ENCODE measurements at regions not wholly inside any gene's neighbourhood (a gene's known extent, or its start where the extent isn't known, plus 50 kb on each side); places are given as distances from the start of the nearest gene placed in this dataset.
"Not testable (repeated sequence)": the region's sequence is repeated elsewhere in the genome, so short reads cannot be mapped to it uniquely, and the experiment has no call there.

DNA sequence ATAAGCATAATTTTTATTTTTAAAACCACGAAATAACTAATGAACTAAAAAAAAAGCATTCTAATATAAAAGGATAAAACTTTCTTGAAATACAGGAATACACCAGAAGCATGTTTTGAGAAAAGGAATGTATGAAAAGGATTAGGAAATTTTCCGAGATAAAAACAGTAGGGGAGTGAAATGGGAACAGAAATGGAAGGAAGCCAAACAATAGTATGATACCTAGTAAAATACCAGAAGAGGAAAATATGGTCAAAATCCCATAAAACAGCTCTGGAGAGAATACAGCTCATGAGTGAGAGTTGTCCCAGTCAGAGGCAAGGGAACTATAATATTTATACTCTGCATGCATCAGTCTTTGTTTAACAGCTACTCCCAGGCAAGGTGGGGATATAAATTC is 1016.2 kb downstream of the SLC6A15 start:
- ATAC-seq, result no peak

DNA sequence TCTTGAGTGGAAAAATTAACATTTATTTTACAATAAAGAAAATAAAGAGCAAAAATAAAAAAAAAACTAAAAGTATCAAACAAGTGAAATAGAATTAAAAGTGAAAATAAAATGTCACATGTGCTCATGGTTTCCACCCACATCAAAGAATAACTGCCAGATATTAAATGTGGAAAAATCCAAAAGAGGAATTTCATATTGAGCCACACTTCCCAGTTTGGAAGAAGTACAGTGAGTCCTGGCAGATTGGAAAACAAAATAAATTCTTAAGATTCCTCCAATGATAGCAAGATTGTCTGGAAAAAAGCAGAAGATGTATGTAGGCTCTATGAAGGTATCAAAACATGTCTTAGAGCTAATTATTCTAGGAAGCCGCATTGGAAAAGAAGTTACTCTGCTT is 1019.5 kb downstream of the SLC6A15 start:
- no peak for ATAC-seq

DNA sequence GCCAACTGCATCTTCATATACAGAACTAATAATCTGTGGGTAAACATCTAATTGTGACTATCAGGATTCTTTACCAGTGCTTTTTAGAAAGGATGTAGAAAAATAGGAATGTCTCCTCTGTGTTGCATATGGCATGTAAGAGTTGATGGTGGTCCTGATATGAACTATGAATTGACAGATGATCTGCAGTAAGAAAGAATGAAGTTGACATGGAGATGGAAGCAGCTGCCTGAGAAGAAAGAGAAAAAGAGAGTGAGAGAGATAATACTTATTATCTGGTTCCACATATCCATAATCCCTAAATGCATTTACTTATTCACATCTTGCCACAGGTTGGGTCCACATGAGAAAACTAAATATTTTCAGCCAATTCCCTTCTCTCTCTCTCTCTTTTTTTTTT is 1022.9 kb downstream of the SLC6A15 start:
- ATAC-seq, result no peak

- no peak for ATAC-seq
Observed at GRCh38 chr12:83886479-83886878, 1026.1 kb downstream of the SLC6A15 start.

DNA sequence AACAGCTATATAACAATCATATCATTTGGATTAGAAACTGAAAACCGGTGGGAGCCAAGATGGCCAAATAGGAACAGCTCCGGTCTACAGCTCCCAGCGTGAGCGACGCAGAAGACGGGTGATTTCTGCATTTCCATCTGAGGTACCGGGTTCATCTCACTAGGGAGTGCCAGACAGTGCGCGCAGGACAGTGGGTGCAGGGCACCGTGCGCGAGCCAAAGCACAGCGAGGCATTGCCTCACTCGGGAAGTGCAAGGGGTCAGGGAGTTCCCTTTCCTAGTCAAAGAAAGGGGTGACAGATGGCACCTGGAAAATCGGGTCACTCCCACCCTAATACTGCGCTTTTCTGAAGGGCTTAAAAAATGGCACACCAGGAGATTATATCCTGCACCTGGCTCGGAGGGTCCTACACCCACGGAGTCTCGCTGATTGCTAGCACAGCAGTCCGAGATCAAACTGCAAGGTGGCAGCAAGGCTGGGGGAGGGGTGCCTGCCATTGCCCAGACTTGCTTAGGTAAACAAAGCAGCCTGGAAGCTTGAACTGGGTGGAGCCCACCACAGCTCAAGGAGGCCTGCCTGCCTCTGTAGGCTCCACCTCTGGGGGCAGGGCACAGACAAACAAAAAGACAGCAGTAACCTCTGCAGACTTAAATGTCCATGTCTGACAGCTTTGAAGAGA is 1041.5 kb downstream of the SLC6A15 start:
- not testable (repeated sequence) for ATAC-seq

DNA sequence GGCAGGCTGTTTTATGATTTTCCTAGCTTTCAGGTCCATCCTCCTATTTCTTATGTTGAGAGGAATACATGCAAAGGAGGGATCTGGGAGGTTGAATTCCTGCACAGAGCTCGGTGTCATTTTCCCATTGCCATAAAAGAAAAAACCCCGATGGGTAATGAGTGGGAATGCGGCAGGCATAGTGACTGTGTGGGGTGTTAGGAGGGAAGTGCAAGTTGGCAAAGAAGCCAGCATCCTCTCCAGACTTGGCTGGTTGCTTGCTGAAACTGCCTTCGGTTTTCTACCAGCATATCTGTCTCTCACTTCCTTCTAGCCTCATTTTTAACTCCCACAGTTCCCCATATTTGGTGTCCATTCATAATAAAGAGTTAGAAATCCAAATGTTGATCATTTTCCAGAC is 1046.1 kb downstream of the SLC6A15 start:
- no peak for ATAC-seq

DNA sequence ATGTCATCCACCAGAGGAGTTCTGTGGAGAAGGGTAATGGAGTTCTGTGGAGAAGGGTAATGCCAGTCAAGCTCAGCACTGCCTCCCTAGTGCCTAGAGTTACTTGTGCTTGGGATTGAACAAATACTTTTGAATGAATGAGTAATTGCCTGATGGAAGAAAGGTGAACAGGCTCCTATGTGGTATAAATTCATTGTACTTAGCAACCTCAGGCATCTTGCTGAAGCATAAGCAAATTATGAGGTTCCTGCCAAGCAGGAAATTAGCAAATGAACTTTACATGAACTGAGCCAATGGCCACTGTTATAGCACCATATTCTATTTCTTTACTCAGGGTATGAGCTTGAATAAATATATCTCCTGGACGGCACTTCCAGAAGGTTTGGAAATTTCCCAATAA is 1047.2 kb downstream of the SLC6A15 start:
- peak; percentile 31 for ATAC-seq

DNA sequence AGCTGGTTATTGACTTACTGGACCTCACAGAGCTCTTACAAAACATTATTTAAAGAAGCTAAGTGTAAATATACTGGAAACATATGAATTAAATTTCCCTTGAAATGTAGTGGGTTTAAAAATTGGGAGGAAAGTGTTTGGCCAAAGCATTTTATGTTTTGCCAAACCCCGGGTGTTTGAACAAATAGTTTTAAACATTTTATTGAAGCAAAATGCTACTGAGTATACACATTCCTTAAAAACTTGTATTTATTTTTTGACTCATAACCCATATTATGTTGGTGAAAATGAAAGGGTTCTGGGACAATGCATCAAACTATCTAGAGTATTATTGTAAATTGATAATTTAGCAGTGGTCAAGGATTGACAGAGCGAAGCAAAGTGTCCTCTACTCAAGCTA is 1048.5 kb downstream of the SLC6A15 start:
- no peak for ATAC-seq

GRCh38 chr12:83859021-83859420 is 1053.6 kb downstream of the SLC6A15 start:
- ATAC-seq, result no peak

GRCh38 chr12:83856803-83857202 is 1055.8 kb downstream of the SLC6A15 start:
- no peak for ATAC-seq

GRCh38 chr12:83850531-83850930 is 1062.1 kb downstream of the SLC6A15 start:
- ATAC-seq, result no peak

- ATAC-seq, result no peak
Observed at GRCh38 chr12:83848702-83849101, 1063.9 kb downstream of the SLC6A15 start.

DNA sequence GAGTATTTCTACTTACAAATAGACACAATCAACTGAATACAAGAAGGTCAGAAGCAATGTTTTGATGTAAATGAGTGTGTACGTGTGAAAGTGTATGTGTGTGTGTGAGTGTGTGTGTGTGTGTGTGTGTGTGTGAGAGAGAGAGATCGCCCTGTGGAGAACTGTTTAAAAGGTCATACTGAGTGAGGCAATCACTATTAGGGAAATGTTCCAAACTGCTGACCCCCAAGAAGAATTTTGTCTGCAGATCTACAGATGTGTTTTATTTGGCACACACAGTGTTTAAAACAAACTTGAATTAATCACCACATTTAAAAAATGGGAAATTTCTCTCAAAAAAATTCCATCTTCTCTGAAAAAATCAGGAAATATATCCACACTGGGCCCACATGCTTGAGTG is 1069.1 kb downstream of the SLC6A15 start:
- ATAC-seq, result no peak

GRCh38 chr12:83841620-83842019 is 1071.0 kb downstream of the SLC6A15 start:
- no peak for ATAC-seq

DNA sequence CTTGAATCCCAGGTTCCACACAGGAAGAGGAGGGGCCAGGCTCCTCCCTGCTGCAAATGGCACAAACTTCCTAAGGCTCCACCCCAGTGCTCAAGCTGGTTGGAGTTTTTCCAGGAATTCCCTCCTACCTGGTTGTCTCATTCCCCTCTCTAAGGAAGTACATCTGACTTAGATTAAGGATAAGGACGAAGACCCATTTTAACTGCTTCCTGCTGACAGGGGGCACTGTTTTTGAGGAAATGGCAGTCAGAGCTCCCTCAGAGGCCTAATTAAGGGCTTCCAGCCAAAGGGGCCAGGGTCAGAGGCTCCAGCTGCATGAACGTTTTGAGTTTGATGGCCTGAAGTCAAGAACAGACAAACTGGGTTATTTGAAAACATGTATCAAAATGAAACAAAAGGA is 1084.7 kb downstream of the SLC6A15 start:
- no peak for ATAC-seq

GRCh38 chr12:83827193-83827592 is 1085.4 kb downstream of the SLC6A15 start:
- no peak for ATAC-seq

DNA sequence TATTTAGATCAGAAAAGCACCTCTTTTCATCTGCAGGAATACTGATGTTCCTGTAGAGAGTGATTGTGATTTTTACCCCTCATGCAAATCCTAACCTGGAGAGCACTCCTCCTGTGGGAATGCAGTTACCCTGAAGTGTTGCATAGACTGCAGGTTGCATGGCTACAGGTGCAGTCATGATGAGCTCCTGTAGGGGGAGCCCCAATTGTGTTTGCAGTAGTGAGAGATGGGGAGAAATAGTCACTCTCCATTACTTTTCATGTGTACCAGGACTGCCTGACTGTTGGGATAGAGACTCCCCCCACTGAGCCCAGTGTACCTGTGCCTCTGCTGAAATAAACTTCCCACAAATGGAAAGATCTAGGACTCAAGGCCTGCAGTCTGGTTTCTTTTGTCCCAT is 1086.5 kb downstream of the SLC6A15 start:
- ATAC-seq, result peak; percentile 76

DNA sequence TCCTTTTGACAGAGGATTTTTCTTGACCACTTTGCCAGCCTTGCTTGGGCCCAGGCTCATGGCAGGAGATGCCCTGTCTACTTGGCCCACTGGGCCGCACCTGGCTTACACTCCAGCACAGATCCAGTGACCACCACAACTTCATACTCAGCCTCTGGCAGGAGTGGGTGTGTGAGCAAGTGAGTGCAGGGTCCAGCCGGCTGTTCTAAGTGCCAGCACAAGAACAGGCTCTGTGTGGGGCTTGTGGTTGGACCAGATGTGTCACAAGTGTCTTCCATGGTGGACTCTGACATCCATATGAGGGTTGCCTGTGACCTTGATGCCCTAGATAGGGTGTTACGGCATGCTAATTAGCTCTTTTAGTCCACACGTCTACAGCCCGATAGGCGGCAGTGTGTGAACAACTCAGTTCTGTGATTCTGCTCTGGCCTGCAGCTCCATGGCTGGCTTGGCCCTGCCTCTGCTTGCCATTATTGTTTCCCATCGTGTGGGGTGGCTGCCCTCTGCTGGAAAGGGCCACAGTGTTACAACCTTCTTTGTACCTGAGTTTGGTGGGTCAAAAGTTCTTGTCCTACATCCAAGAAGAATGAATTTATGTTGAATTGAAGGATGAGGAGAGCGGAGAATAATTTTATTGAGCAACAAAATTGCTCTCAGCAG is 1089.1 kb downstream of the SLC6A15 start:
- ATAC-seq, result peak; percentile 85

DNA sequence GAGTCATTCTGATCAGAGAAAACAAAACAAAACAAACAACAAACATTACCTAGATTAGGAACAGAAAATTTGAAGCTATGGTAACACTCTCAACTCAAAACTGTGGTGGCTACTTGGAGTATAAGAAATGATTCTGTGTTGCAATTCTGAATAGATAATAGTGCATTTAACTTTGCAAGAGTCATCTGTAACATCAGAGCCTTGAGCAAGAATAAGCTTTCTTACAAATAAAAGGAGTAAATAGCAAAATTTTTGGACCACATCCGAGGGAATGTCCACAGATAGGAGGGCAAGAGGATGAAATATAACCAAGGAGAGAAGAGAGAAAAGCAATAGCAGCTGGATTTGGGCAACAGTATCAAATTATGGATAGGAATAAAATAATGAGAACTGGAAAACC is 1090.6 kb downstream of the SLC6A15 start:
- ATAC-seq, result no peak

GRCh38 chr12:83818881-83819280 is 1093.7 kb downstream of the SLC6A15 start:
- ATAC-seq, result peak; percentile 90

DNA sequence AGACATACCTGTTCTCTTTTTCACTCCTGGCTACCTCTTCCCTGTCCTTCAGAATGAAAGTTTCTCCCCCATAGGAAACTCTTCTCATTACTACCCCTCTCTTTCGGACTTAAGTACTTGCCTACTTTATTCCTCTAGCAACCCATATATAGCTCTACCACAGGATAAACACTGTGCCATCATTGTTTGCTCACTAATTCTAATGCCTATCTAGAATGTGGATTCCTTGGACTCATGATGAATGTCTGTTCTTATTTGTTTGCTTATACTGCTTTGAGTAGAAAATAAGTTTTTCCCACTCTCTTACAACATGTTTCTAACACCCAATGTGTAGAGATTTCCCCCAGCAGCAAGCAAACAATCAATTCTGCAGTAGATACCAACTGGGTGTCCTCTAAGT is 1094.9 kb downstream of the SLC6A15 start:
- ATAC-seq, result no peak

DNA sequence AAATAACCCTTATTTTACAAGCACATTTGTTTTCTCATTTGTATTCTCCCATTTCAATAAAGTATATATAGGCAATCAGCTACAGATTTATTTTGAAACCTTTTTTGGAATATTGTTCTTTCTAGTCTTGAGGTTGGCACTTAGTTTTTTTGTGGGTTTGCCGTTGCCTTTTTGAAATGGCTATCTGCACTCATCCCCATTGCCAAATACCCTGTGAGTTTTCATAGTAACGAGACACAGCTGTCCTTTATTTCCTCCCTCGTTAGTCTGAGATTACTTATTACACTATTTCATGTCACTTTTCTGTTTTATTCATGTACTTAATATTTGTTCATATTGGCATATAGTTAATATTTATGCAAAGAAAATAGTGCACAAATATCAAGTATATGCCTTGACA is 1104.0 kb downstream of the SLC6A15 start:
- no peak for ATAC-seq

- ATAC-seq, result no peak
Observed at GRCh38 chr12:83807871-83808270, 1104.7 kb downstream of the SLC6A15 start.

DNA sequence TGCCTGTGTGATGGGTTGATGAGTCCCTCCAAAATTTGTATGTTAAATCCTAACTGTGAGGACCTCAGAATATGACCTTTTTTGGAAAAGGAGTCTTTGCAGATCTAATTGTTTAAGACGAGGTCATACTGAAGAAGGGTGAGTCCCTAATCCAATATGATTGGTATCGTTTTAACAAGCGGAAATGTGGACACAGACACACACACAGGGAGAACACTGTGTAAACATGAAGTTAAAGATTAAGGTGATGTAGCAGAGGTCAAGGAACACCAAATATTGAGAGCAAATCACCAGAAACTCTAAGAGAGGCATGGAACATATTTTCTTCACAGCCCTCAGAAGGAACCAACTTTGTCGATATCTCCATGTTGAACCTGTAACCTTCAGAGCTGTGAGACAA is 1106.7 kb downstream of the SLC6A15 start:
- ATAC-seq, result no peak
